ENCODE measurements at regions not wholly inside any gene's neighbourhood (a gene's known extent, or its start where the extent isn't known, plus 50 kb on each side); places are given as distances from the start of the nearest gene placed in this dataset.
A peak's percentile ranks its signal among the peaks of the same experiment; 100 is the strongest.

DNA sequence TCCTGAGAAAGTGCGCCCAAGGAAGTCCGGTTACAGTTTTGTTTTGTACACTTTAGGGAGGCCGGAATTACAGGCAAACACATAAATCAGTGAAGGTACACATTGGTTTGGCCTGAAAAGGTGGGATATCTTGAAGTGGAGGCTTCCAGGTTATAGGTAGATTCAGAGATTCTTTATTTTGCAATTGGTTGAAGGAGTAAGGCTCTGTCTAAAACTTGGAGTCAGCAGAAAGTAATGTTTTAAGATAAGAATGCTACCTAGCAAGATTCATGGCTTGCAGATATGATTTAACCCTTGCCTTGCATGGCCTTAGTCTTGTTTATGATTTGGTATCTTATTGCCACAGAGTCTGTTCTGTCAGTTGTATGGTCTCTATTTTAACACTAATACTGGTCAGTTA is 165.9 kb upstream of the NDUFV2 start (continued):
- TF ChIP-seq CHD2 (IDR thresholded peaks at IDR 0.05; ENCODE audit: low read depth, low read length), result no peak
- TF ChIP-seq, protein P1, sequence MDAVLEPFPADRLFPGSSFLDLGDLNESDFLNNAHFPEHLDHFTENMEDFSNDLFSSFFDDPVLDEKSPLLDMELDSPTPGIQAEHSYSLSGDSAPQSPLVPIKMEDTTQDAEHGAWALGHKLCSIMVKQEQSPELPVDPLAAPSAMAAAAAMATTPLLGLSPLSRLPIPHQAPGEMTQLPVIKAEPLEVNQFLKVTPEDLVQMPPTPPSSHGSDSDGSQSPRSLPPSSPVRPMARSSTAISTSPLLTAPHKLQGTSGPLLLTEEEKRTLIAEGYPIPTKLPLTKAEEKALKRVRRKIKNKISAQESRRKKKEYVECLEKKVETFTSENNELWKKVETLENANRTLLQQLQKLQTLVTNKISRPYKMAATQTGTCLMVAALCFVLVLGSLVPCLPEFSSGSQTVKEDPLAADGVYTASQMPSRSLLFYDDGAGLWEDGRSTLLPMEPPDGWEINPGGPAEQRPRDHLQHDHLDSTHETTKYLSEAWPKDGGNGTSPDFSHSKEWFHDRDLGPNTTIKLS (IDR thresholded peaks at IDR 0.05; ENCODE audit: borderline replicate concordance, low read depth), result no peak
- no peak for TF ChIP-seq SIX5 (IDR thresholded peaks at IDR 0.05; ENCODE audit: borderline replicate concordance in 1 of 2, insufficient read depth in 1 of 2, low read depth in 1 of 2, low read length in 2 of 2)
- TF ChIP-seq CBFA2T3 (IDR thresholded peaks at IDR 0.05), result peak; percentile 41; the same call in 1 of the 2 replicates
- TF ChIP-seq HNRNPK (IDR thresholded peaks at IDR 0.05; ENCODE audit: low read depth, low read length, poor library complexity, severe bottlenecking), result no peak
- TF ChIP-seq ZNF408 (CRISPR knock-in tag; IDR thresholded peaks at IDR 0.05; ENCODE audit: low read depth), result no peak
- TF ChIP-seq, protein P2, sequence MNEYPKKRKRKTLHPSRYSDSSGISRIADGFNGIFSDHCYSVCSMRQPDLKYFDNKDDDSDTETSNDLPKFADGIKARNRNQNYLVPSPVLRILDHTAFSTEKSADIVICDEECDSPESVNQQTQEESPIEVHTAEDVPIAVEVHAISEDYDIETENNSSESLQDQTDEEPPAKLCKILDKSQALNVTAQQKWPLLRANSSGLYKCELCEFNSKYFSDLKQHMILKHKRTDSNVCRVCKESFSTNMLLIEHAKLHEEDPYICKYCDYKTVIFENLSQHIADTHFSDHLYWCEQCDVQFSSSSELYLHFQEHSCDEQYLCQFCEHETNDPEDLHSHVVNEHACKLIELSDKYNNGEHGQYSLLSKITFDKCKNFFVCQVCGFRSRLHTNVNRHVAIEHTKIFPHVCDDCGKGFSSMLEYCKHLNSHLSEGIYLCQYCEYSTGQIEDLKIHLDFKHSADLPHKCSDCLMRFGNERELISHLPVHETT (CRISPR knock-in tag; conservative IDR thresholded peaks at IDR 0.05 in 1 of 2, IDR thresholded peaks at IDR 0.05 in 1 of 2), result no peak
- peak; percentile 91 for TF ChIP-seq C11orf30 (IDR thresholded peaks at IDR 0.05; ENCODE audit: low read depth)
- TF ChIP-seq CBFB (CRISPR knock-in tag; IDR thresholded peaks at IDR 0.05), result no peak
- TF ChIP-seq ID3 (CRISPR knock-in tag; IDR thresholded peaks at IDR 0.05), result no peak
- no peak for TF ChIP-seq ID3 (tag; IDR thresholded peaks at IDR 0.05)
- no peak for TF ChIP-seq JUND (IDR thresholded peaks at IDR 0.05; ENCODE audit: borderline replicate concordance, low read depth, low read length)
- no peak for TF ChIP-seq JUND (tag; IDR thresholded peaks at IDR 0.05; ENCODE audit: borderline replicate concordance, low read depth, low read length)
- peak; percentile 86 for TF ChIP-seq MAFG (tag; conservative IDR thresholded peaks at IDR 0.05)
- no peak for TF ChIP-seq MEF2D (tag; conservative IDR thresholded peaks at IDR 0.05; ENCODE audit: low read depth)
- no peak for TF ChIP-seq ZNF143 (CRISPR knock-in tag; IDR thresholded peaks at IDR 0.05)
- TF ChIP-seq ETV5 (CRISPR knock-in tag; IDR thresholded peaks at IDR 0.05; ENCODE audit: low read depth), result no peak
- 0 out of 2 replicates have a peak, but pooled peaks have one; percentile 21 for TF ChIP-seq TEAD4 (IDR thresholded peaks at IDR 0.05; ENCODE audit: low read length)
- TF ChIP-seq TEAD4 (CRISPR knock-in tag; IDR thresholded peaks at IDR 0.05; ENCODE audit: borderline replicate concordance), result no peak
- TF ChIP-seq, protein P3, sequence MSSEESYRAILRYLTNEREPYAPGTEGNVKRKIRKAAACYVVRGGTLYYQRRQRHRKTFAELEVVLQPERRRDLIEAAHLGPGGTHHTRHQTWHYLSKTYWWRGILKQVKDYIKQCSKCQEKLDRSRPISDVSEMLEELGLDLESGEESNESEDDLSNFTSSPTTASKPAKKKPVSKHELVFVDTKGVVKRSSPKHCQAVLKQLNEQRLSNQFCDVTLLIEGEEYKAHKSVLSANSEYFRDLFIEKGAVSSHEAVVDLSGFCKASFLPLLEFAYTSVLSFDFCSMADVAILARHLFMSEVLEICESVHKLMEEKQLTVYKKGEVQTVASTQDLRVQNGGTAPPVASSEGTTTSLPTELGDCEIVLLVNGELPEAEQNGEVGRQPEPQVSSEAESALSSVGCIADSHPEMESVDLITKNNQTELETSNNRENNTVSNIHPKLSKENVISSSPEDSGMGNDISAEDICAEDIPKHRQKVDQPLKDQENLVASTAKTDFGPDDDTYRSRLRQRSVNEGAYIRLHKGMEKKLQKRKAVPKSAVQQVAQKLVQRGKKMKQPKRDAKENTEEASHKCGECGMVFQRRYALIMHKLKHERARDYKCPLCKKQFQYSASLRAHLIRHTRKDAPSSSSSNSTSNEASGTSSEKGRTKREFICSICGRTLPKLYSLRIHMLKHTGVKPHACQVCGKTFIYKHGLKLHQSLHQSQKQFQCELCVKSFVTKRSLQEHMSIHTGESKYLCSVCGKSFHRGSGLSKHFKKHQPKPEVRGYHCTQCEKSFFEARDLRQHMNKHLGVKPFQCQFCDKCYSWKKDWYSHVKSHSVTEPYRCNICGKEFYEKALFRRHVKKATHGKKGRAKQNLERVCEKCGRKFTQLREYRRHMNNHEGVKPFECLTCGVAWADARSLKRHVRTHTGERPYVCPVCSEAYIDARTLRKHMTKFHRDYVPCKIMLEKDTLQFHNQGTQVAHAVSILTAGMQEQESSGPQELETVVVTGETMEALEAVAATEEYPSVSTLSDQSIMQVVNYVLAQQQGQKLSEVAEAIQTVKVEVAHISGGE (CRISPR knock-in tag; IDR thresholded peaks at IDR 0.05), result no peak

Measured in K562 (cell line).